ENCODE measurements at regions not wholly inside any gene's neighbourhood (a gene's known extent, or its start where the extent isn't known, plus 50 kb on each side); places are given as distances from the start of the nearest gene placed in this dataset.

DNA sequence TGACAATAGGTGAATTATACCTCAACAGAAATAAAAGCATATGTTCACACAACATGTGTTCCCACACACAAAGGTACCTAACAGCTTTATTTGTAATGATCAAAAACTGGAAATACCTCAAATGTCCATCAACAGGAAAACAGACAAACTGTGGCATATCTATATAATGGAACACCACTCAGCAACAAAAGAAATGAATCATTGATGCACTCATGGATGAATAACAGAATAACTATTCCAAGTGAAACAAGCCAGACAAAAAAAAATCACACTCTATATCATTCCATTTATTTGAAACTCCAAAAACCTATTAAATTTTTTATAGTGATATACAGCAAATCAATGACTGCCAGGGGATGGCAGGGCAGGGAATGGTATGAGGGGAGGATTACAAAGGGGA, 148.1 kb downstream of the PLS3 start (continued):
- TF ChIP-seq, protein P1, sequence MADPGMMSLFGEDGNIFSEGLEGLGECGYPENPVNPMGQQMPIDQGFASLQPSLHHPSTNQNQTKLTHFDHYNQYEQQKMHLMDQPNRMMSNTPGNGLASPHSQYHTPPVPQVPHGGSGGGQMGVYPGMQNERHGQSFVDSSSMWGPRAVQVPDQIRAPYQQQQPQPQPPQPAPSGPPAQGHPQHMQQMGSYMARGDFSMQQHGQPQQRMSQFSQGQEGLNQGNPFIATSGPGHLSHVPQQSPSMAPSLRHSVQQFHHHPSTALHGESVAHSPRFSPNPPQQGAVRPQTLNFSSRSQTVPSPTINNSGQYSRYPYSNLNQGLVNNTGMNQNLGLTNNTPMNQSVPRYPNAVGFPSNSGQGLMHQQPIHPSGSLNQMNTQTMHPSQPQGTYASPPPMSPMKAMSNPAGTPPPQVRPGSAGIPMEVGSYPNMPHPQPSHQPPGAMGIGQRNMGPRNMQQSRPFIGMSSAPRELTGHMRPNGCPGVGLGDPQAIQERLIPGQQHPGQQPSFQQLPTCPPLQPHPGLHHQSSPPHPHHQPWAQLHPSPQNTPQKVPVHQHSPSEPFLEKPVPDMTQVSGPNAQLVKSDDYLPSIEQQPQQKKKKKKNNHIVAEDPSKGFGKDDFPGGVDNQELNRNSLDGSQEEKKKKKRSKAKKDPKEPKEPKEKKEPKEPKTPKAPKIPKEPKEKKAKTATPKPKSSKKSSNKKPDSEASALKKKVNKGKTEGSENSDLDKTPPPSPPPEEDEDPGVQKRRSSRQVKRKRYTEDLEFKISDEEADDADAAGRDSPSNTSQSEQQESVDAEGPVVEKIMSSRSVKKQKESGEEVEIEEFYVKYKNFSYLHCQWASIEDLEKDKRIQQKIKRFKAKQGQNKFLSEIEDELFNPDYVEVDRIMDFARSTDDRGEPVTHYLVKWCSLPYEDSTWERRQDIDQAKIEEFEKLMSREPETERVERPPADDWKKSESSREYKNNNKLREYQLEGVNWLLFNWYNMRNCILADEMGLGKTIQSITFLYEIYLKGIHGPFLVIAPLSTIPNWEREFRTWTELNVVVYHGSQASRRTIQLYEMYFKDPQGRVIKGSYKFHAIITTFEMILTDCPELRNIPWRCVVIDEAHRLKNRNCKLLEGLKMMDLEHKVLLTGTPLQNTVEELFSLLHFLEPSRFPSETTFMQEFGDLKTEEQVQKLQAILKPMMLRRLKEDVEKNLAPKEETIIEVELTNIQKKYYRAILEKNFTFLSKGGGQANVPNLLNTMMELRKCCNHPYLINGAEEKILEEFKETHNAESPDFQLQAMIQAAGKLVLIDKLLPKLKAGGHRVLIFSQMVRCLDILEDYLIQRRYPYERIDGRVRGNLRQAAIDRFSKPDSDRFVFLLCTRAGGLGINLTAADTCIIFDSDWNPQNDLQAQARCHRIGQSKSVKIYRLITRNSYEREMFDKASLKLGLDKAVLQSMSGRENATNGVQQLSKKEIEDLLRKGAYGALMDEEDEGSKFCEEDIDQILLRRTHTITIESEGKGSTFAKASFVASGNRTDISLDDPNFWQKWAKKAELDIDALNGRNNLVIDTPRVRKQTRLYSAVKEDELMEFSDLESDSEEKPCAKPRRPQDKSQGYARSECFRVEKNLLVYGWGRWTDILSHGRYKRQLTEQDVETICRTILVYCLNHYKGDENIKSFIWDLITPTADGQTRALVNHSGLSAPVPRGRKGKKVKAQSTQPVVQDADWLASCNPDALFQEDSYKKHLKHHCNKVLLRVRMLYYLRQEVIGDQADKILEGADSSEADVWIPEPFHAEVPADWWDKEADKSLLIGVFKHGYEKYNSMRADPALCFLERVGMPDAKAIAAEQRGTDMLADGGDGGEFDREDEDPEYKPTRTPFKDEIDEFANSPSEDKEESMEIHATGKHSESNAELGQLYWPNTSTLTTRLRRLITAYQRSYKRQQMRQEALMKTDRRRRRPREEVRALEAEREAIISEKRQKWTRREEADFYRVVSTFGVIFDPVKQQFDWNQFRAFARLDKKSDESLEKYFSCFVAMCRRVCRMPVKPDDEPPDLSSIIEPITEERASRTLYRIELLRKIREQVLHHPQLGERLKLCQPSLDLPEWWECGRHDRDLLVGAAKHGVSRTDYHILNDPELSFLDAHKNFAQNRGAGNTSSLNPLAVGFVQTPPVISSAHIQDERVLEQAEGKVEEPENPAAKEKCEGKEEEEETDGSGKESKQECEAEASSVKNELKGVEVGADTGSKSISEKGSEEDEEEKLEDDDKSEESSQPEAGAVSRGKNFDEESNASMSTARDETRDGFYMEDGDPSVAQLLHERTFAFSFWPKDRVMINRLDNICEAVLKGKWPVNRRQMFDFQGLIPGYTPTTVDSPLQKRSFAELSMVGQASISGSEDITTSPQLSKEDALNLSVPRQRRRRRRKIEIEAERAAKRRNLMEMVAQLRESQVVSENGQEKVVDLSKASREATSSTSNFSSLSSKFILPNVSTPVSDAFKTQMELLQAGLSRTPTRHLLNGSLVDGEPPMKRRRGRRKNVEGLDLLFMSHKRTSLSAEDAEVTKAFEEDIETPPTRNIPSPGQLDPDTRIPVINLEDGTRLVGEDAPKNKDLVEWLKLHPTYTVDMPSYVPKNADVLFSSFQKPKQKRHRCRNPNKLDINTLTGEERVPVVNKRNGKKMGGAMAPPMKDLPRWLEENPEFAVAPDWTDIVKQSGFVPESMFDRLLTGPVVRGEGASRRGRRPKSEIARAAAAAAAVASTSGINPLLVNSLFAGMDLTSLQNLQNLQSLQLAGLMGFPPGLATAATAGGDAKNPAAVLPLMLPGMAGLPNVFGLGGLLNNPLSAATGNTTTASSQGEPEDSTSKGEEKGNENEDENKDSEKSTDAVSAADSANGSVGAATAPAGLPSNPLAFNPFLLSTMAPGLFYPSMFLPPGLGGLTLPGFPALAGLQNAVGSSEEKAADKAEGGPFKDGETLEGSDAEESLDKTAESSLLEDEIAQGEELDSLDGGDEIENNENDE (IDR thresholded peaks at IDR 0.05; ENCODE audit: insufficient replicate concordance, low read length), result no peak
